ENCODE measurements at regions not wholly inside any gene's neighbourhood (a gene's known extent, or its start where the extent isn't known, plus 50 kb on each side); places are given as distances from the start of the nearest gene placed in this dataset.
"Not testable (repeated sequence)": the region's sequence is repeated elsewhere in the genome, so short reads cannot be mapped to it uniquely, and the experiment has no call there.

DNA sequence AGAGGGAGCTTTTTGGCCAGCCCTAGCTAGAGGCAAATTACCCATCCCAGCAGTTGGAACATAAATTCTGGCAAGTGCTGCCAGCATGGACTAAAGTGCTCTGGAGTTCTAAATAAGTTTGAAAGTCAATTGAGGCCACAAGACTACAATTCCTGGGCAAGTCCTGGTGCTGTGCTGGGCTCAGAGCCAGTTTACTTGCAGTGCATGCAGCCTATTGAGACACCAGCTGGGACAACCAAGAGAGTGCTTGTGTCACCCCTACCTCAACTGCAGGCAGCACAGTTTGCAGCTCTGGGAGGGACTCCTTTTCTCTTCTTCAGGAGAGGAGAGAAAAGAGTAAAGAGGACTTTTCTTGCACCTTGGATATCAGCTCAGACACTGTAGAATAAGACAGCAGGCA lies 277.2 kb upstream of the TMEFF2 start:
- no peak for DNase-seq

DNA sequence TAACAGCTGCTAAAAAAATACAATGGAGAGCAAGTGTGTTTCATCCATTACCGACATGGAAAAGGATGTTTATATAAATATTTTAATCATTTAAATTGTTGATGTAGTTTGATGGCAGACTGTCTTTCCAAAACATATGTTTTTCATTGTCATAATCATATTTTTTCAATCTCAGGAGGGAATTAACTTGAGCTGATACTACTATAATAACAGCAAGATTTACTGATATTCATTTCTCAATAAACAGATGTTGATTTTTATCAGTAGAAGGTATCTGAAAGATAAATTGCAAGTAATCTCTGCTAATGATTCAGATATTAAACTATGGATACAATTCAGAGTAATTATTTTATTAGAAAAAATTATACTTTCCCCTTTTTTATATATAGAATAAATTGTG lies 274.9 kb upstream of the TMEFF2 start:
- no peak for DNase-seq

DNA sequence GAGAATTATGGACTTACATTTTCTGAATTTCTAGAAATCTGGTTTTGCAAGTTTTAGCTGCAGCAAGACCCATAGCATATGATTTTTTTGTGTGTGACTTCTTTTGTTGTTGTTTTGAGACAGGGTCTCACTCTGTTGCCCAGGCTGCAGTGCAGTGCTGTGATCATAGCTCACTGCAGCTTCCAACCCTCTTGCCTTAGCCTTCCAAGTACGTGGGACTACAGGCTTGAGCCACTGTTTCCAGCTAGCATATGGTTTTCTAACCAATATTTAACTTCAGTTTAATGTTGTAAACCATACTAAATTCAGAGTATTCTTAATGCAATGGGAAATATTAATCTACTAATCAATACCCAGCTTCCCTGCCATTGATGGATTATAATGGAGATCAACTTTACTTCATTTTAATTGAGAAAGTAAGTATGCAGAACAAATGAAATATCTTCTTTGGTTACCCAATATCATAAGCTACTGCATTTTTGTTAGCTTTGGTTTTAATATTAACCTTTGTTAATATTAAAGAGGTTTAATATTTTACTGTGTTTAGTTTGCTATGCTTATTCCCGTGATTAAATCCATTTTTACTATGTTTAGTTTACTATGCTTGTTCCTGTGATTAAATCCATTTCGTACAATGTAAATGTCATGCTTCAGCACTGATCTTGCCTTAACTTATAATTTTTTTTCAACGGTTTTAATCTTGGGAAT lies 273.4 kb upstream of the TMEFF2 start:
- no peak for DNase-seq

DNA sequence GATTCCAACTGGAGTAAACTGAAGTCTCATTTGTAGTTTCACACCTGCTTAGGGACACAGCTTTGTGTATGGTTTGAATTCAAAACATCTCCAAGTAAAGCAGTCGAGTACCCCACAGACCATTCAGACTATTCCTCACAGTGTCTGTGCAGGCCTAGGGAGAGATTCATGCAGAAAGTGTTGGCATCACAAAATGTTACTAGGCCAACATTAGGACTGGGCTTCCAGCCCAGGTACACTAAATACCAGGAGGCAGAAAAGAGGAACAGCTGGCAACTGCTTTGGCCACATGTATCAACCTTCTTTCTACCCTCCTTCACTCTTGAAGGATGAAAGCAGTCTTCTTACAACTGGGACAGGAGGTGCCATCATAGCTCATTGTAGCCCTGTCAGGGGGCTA lies 270.4 kb upstream of the TMEFF2 start:
- no peak for DNase-seq

DNA sequence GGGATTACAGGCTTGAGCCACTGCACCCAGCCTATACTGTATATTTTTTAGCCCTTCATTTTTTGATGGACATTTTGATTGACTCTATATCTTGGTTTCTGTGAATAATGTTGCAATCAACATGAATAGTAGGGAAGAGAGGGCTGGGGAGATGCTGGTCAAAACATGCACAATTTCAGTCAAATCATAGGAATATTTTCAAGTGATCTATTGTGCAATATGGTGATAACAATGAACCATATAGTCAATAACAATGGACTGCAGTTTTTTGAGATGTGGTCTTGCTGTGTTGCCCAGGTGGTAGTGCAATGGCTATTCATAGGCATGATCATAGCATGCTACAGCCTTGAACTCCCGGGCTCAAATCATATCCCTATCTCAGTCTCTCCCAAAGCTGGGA lies 264.7 kb upstream of the TMEFF2 start:
- no peak for DNase-seq

DNA sequence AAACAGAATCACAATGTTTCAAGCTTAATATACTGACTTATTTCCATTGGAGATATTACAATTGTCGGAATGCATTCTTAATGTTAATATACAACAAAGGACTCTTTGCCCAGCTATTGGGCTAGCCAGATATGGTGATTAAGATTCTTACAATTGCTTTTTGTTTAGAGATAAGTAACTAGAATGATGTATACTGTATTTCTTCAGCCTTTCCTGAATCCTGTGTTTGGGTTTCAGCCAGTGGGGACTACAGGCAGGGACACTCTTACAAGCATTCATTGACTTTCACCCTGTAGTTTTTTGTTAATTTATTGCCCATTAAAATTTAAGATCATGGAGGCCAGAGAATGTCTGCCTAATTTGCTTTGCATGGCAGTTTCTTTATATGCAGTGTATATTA lies 254.1 kb upstream of the TMEFF2 start:
- no peak for DNase-seq

DNA sequence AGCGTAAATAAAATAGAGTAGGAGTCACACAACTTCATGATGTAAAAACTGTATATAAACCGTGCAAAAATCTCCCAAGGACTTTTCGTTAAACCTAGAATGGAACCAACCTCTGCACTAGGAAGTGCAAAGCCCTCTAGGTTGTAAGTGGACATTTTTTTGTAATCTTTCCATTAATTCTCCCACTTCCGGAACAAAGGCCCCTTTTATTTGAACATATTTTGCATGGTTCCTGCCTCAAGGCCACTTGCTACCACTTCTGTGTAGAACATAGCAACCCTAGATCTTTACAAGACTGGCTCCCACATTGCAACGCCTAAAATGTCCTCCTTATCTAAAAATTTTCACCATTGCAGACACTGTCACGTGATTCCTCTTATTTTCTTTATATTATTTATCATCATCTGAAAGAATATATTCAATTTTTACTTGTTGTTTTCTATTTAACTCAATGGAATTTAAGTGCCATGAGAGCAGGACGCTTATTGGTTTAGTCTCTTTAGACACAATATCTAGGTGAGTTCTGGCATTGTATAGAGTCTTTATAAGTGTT lies 249.6 kb upstream of the TMEFF2 start:
- no peak for DNase-seq

DNA sequence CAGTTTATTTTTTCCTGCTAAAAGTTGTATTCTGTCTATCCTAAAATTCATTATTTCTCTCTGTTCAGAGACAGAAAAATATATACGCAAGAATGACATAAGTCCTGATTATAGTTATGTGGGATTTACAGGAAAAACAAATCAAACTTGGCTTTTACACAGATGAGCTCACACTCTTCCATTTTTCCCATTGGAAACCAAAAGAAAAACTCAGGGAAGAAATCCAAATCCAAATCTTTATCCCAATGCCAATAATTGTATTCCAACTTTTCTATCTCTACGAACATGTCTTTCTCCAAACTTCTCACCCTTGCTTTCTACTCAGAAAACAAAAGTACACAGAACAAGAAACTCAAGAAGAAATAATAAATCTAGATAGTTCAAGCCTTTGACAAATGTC lies 249.1 kb upstream of the TMEFF2 start:
- no peak for DNase-seq

DNA sequence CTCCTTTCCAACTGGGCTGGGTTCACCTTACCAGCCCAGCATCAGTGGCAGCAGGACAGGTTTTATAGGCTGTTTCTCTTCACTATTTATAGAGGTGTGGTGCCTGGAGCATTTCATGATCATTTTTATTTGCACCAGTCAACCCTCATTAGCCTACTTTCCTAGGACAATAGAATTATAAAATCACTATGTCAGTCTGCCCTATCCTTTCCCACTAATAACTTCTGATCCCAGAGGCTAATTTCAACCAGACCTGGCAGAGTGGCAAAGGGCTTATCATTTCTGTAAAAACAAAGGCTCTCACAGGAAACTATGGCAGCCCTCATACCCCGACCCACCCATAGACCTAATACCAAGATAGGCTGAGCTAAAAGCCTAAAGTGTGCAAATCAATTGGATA lies 243.5 kb upstream of the TMEFF2 start:
- no peak for DNase-seq

DNA sequence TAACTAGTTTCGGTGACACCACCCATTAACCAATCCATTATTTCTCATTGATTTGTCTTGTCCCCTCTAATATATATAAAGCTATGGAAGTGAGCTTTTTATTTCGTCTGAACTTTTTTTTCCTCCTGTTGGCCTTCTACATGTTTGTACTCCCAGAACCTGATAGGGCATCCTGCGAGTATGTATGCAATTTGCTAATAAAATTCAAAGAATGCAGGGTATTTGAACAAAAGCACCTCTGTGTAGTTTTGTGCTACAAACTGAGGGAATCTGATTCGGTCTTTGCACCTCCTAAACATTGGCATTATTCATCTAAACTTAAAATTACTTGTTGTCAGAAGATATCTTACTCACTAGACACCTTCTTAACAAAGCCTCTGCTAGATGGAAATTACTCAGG lies 242.9 kb upstream of the TMEFF2 start:
- no peak for DNase-seq

DNA sequence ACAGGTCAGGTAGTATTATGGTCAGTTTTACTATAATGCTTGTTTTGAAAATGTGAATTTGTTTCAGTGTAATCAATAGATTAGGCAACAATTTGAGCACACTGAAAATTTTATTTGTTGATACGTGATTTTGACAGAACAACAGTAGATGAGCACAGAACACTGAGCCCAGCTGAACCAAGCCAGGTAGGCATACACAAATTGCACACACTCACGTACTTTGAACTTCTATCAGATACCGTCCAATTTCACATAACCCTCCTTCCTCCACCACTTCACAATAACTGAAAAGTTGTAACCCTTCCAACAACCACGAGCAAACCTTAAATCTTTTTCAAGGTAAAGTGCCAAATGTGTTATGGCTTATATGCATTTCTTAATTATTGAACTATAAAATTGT lies 229.5 kb upstream of the TMEFF2 start:
- no peak for DNase-seq

DNA sequence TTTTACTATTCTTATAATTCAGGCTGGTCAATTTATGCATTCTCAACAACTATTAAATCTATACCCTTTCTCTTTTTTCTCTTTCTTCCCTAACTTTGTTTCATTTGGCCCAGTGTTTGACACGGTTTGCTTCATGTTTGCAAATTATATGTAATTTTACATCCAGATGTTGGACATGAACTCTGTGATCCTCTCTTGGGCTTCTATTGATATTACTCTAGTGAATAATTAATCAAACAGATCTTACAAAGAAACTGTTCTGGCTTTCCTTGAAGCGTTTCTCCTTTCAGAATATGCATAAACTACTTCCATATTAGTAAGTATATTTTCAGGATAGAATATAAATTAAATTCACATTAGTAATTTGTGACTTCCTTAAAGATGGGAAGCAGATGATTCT lies 225.1 kb upstream of the TMEFF2 start:
- no peak for DNase-seq

DNA sequence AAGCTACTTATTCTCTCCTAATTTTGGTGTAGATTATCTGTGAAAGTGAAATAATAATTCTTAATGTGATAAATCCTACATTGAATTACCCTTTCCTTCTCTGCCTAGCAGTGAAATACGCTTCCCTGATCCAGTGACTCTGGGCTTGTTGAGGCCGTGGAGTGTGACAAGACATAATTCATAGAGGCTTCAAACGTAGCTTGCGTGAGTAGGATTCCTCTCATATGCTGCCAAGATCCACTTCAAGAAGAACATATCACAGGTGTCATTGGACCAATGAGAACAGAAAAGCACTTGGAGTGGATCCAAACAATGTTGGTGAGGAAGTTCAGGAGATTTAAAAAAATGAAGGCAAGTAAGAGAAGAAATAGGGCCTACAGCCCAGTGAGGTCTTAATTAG lies 221.3 kb upstream of the TMEFF2 start:
- DNase-seq = no peak

DNA sequence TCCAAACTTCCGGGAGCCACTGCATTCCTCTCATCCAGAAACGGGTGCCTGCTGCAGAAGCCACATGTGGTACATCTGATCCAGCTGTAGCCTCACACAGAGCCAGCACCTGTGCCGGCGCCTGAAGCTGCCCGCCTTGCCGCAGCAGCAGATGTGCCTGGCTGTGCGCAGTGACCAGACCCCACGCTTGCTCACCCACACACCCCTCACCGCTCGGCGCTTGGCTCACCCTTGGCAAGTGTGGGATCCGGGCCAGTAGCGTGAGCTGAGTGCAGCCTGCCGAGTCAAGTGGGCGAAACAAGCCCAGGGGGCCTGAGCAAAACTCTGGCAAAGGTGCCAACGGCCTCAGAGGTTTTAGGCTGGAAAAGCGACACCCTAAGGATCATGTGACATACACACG lies 220.1 kb upstream of the TMEFF2 start:
- DNase-seq = no peak

DNA sequence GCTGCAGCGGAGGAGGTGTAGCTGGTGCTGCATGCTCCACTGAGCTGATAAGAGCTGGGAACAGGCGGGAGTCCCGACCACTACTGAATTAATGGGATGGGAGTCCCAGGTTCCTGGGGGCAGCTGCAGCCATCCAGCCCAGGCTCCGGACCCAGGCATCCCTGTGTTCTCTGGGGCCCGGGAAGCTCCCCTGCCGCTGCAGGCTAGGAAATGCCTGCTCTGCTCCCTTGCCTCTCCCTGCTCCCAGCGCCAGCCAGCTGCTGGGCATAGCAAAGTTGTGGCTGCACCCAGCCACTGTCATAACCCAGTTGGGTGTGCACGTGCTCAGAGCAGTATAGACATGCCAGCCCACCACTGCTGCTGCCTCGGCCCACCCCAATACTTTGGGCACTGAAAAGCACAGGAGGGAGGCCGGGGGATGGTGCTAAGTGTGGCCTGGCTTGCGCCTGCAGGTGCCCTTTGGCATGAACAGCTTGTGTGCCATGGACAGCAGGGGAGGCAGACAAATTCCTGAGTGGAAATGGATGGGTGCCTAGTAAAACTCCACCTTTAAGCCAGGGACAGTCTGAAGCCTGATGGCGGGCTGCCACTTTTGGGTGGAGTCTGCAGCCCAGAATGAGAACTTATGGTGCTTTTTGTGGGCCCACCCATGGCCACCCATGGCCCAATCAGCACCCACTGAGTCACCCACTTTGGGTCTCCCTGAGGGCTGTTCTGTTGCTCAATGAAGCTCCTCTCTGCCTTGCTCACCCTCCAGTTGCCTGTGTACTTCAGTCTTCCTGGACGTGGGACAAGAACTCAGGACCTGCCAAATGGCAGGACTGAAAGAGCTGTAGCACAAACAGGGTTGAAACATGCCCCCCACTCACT lies 219.3 kb upstream of the TMEFF2 start:
- no peak for DNase-seq

DNA sequence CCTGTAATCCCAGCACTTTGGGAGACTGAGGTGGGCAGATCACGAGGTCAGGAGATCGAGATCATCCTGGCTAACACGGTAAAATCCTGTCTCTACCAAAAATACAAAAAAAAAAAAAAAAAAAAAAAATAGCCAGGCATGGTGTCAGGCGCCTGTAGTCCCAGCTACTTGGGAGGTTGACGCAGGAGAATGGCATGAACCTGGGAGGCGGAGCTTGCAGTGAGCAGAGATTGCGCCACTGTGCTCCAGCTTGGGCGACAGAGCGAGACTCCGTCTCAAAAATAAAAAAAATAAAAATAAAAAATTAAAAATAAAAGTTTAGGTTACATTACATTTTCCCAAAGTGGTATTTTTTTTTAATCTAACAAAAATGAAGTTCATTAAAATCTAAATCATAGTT lies 218.1 kb upstream of the TMEFF2 start:
- not testable (repeated sequence) for DNase-seq

DNA sequence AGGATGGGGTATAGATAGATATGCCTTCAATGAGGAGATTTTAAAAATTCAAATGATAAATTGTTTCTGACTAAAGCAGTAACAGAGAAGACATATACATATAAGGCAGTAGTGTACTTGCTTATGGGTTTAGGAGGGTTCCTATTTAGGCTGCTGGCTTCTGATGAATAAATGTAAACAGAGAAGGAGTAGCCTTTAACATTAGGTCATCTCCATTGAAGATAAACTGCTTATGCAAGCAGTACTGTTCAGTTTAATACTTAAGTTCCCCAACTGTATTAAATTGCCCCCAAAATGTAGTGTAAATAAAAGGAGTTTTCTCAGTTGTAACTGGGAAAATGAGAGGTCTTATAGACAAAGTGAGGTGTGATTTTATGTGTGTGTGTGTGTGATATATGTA lies 217.7 kb upstream of the TMEFF2 start:
- DNase-seq = no peak

DNA sequence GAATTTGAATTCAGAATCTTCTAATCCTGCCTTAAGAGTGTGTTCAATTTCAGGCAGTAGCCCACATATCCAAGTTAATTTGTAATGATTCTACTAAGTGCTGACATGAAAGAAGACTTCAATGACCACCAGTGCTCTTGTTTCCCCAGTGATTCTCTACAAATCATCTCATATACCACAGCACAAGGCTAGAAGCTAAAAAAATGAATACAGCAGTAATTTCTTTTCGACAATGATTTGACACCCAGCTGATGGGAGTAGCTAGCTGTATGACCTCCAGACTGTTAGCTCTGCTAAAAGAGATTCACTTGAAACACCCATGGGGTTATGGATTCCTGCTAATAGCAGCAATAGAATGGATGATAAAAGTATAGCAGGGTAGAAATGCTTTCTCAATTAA lies 217.0 kb upstream of the TMEFF2 start:
- DNase-seq = no peak

DNA sequence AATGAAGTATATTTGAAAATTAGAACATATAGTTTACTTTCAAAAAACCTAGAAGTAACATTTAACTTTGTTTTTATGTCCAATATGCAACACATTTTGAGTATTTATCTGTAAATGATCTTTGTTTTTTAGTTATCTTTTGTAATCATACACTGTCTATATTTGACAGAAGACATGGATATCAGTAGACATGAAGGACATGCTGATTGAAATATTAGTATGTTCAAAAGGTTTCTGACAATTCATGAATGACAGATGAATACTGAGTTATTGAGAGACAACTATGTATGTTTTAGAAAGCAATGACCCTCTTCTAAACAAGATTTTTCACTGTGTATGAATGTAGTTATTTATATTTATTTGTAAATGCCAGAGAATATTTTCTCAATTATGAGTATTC lies 215.6 kb upstream of the TMEFF2 start:
- no peak for DNase-seq

DNA sequence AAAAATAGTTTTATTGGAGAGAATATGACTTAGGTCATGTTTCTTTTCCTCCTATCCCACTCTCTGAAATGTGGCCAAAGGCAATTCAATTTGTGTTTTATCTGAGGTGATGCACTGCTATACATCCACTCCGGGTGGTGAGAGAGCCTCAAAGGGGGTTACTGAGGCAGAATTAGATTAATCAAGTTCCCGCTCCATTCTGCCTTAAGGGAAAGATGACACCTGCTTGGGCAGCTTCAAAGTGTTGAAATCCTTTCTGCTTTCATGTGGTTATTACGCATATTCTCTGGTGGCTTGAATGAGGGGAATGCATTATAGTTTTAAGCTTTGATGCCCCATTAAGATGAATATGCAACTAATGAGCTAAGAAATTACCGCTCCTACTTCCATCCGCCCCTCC lies 213.0 kb upstream of the TMEFF2 start:
- no peak for DNase-seq

DNA sequence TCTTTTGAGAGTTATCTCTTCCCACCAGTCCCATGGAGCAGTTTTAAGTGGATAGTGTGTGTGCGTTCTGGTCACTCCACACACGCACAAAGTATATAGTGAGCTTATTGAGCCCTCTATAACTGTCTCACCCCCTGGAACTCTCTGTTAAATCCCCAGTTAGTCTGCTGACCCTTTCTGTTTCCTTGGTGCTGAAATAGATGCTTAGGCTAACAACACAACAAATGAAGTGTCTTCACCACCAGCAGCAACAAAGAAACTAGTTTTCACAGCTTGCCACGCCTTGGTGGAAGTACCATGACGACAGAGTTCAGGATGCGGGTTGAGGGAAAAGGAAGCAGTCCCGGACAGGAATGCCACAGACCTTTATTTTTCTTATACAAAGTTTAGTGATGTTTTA lies 203.5 kb upstream of the TMEFF2 start:
- no peak for DNase-seq

DNA sequence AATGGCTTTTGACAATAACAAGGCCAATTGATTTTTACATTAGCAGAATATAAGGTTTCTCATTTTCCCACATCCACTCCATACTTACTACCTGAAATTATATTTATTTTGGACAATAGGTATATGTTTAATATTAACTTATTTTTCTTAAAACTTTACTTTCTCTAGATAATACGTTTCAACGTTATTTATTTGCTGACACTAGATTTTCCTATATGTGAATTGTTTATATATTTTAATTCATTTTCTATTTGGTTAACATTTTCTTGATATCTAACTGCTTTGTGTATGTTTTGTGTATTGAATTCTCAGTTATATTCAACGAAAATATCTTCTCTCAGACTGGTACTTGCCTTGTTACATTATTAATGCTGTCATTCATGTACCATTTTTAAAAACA lies 199.9 kb upstream of the TMEFF2 start:
- DNase-seq = no peak

DNA sequence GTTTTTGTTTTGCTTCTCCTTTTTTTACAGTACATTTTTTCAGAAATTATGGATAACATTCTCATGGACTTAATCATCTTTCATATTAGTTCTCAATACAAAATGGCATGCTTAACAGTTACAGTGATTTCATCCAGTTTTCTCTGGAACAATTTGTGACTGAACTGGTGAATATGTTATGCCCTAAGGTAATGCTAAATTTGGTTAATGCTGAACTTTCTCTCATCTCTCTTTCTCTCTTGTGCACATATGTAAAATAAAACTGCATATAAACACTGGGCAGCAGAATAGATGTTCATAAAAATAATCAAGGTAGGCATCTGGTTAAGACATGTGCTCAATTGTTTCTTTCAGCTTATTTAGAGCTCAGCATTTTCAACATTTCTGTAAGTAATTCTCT lies 196.3 kb upstream of the TMEFF2 start:
- no peak for DNase-seq

DNA sequence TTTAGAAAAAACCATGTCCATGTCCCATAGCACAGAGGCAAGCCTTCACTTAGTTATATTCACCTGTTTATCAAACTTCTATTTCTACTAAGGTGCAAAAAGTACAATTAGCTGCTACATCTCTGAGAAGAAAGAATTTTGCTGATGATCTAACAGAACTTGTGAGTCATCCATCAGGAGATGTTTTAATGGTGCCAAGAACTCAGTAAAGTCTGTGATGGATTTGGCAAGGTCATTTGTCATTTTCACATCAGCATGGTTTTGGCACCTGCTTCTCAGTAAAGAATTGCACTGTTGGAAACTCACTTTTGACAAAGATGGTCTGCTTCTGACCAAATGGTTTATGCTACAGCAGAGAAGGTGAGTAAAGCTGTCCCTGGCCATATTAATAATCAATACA lies 195.7 kb upstream of the TMEFF2 start:
- DNase-seq = no peak
